ENCODE measurements at regions not wholly inside any gene's neighbourhood (a gene's known extent, or its start where the extent isn't known, plus 50 kb on each side); places are given as distances from the start of the nearest gene placed in this dataset.

- DNase-seq (ENCODE audit: low spot score) = no peak
These were observed 96.0 kb upstream of the FSTL4 start for GRCh38 chr5:133708331-133708850.

- DNase-seq (ENCODE audit: low spot score) = no peak
These were observed 95.3 kb upstream of the FSTL4 start for GRCh38 chr5:133707629-133708028.

GRCh38 chr5:133706506-133707430 lies 94.4 kb upstream of the FSTL4 start:
- DNase-seq (ENCODE audit: low spot score) = no peak

GRCh38 chr5:133705331-133705730 lies 93.0 kb upstream of the FSTL4 start:
- DNase-seq (ENCODE audit: low spot score) = no peak

DNA sequence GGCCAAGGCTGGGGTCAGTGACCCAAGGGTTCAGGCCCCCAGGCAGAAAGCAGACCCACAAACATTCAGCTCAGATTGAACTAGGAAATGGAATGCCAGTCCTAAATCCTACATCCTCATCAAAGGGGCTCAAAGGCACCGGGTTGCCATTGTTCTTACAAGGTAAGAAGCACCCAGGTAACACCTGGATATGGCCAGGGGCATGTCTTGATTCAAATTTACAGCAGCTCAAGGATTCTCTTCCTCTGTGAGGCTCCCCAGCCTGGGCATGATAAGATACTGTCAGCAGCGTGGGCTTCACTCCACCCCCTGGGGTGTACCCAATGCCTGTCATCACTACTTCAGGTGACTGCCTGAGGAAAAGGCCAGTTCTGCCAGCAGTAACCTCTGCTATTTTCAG lies 92.1 kb upstream of the FSTL4 start:
- no peak for DNase-seq (ENCODE audit: low spot score)

GRCh38 chr5:133703935-133704334 lies 91.6 kb upstream of the FSTL4 start:
- DNase-seq (ENCODE audit: low spot score) = no peak

DNA sequence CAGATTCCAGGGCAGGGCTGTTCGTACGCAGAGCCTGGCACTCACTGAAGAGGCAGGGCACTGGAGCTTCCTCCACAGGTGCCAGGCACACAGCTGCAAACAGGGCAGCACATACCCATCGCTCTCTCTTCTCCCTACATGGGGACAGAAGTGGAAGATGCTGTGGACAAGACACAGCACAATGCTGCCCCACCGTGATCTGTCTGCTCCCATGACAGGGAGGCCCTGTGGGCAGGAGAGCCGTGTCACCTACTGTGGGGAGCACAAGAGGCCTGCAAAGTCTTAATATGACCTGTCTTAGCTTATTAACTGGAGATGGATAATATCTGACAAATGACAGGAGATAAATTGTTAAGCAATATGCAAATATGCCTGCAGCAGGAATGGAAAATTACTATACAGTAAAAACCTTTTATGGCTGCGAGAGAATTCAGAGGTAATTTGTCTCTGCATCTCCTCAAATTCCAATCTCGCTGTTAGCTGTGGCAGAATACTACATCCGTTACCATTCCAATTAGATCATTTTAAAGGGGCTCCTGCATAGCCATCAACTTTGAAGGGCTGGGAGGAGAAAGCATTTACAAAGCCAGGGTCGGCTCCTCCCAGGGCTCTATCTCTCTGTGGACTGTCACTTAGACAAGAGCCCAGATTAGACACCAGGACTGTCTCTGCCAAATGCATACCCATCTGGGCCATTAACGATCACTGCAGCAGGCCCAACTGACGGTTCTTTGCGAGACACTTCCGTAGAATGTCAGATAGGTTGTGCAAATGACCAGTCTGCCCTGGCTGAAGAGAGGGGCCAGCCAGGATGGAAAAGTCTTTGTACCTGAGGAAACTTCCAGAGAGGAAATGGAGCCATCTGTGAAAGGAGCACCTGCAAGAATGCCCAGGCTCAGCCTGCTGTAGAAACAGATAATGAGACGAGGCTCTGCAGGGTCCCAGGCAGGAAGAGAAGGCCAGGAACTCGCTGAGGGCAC lies 90.7 kb upstream of the FSTL4 start:
- no peak for DNase-seq (ENCODE audit: low spot score)

GRCh38 chr5:133701871-133702270 lies 89.5 kb upstream of the FSTL4 start:
- no peak for DNase-seq (ENCODE audit: low spot score)

DNA sequence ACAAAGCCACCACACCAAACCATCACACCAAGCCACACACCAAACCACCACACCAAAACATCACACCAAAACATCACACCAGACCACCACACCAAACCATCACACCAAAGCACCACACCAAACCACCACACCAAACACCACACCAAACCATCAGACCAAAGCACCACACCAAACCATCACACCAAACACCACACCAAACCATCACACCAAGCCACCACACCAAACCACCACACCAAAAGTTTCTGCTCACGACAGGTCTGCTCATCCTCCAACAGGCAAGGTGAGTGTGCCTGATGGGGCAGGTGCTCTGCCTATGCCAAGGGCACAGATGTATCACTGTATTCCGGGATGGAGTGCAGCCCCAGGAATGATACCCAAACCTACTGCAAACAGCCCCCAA lies 87.9 kb upstream of the FSTL4 start:
- no peak for DNase-seq (ENCODE audit: low spot score)

GRCh38 chr5:133698646-133699526 lies 86.5 kb upstream of the FSTL4 start:
- no peak for DNase-seq (ENCODE audit: low spot score)

GRCh38 chr5:133698259-133698554 lies 85.9 kb upstream of the FSTL4 start:
- no peak for DNase-seq (ENCODE audit: low spot score)

DNA sequence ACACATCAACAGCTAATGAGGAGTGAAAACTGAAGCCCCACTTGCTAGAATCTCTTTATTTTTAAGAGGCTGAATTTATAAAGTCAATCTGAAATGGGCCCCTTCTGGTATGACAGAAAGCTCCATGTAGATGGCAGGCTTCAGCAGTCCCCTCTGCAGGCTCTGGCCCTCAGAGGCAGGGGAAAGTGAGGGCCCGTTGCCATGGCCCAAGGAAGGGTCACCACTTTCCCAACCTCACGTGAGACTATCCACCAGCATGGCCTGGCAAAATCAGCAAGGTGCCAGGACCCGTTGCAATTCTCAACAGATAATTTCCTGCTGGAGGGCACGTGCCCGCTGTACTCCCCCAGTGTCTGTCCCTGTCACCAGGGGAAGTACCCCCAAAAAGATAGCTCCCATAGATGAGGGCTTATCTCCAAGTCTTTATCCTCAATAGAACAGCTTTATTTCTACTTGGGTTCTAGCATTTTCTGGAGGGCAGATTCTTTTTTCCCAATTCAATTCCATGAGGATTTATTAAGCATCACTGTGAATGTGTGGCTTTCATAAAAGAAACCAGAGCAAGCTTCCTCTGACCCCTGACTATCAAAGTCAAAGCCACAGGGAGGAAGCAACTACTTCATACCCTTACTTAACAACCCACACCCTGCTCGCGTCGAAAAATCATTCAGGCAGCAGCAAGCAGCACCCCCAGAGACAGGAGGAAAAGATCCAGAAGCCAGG lies 85.4 kb upstream of the FSTL4 start:
- DNase-seq (ENCODE audit: low spot score) = no peak

DNA sequence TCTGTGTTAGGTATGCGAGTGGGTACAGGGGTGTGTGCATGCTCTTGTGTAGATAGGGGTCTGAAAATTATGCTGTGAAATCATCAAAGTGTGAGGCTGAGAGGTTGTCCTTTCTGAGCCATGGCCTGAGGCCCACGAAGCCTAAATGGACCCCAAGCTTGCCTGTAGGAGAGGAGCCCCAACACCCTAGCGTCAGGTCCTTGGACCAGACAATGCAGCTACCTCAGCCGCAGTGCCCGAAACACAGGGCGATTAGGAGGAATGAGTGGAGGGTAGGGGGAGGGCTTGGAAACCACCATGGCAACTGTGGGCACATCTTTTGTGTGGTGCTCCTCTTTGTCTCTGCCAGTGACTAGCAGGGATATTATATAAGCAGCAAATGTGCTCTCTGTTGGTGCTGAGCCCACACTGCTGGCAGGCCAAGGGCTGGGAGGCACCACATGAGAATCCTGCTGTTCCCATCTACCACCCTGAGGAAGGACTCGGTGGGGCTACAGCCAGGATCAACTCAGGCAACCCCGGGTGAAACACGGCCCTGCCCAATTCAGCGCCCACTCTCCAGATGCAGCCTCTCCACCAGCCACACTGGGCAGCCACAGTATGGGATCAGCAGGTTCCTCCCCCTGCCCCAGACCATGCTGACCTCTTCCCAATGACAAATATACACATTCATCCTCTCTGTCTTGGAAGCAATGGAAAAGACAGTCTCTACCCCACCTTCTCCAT lies 84.6 kb upstream of the FSTL4 start:
- DNase-seq (ENCODE audit: low spot score) = no peak

GRCh38 chr5:133696006-133696584 lies 83.8 kb upstream of the FSTL4 start:
- DNase-seq (ENCODE audit: low spot score) = no peak

- no peak for DNase-seq (ENCODE audit: low spot score)
These were observed 82.0 kb upstream of the FSTL4 start for GRCh38 chr5:133694181-133694831.

DNA sequence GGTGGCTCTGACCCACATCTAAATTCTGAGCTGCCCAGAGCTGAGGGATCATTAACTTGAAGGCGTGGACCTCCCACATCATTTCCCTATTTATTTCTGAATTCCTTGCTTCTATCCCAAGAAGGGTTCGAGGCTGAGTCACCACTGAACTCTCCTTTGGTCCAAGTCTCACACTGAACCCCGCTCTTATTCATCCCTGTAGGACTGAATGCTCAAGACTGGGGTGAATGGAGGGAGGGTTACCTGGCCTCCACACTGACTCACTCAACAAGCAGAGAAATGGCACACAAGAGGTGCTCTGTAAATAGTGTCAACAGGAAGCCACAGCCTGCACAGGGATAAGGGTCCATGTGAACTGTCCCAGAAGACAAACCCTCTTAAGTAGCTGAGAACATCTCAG lies 79.1 kb upstream of the FSTL4 start:
- DNase-seq (ENCODE audit: low spot score) = no peak

DNA sequence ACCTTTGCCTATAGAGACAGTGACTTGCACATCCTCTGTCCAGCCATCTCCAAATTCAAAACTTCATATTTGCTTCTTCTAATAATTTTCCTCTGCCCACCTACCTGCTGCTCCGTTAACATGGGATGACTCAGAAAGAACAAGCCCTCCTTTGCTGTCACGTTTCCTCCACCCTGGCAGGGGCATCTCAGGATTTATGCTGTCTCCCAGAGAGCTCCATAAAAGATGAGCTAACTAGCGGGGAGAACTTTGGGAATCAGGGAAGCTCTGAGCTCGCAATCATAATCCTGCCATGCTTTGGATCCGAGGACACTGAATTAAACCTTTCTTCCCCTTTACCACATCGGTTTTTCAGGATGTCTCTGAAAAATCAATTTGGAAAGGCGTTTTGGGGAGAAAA lies 78.4 kb upstream of the FSTL4 start:
- DNase-seq (ENCODE audit: low spot score) = no peak

DNA sequence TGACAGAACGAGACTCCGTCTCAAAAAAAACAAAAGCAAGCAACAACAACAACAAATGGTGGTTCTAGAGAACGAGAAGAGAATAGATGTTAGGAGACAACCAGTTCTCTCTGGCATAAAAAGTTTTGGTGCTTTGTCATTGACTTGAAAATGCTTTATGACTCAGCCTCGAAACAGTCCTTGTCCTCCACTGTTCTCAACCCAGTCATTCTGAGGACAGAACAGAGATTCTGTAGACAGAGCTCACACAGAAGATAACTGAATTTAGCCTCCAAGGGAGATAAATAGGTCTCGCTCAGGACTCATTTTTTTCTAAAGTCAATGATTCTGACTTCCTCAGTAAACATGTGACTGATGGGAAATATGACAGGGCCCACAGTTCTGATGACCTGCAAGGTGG lies 76.0 kb upstream of the FSTL4 start:
- no peak for DNase-seq (ENCODE audit: low spot score)

GRCh38 chr5:133687212-133688061 lies 75.1 kb upstream of the FSTL4 start:
- no peak for DNase-seq (ENCODE audit: low spot score)

All from CD4-positive, alpha-beta T cell treated with Interleukin-15 for 4 hours (primary cell).